CD14-positive monocyte (primary cell): ENCODE measurements at regions not wholly inside any gene's neighbourhood (a gene's known extent, or its start where the extent isn't known, plus 50 kb on each side); places are given as distances from the start of the nearest gene placed in this dataset.

Experiments used
- DNase-seq, 3 donors: peaks; one replicate each; pipeline ENCODE4 v3.0.0-alpha.2; 2011 to 2022
- H2AFZ ChIP-seq: 2 replicates; pipeline ENCODE4 v1.6.0; 2012; ENCODE audit warnings: mild to moderate bottlenecking, low read depth, low read length, inconsistent platforms; ENCODE audit not compliant: insufficient read depth, poor library complexity, severe bottlenecking
- H3K27ac ChIP-seq, 2 donors: 1 replicate in 1 of 2; 2 replicates in 1 of 2; pipeline ENCODE4 v1.5.1; 2012 to 2013; ENCODE audit warnings: low read length in 2 of 2, control low read depth in 1 of 2, inconsistent platforms in 1 of 2, low read depth in 1 of 2, mild to moderate bottlenecking in 1 of 2
- H3K27me3 ChIP-seq, 2 donors: one replicate each; pipeline versions ENCODE4 v1.6.0 to v1.6.1; 2011 to 2013; ENCODE audit warnings: low read length in 2 of 2; ENCODE audit not compliant: control insufficient read depth in 2 of 2, insufficient read depth in 2 of 2
- H3K36me3 ChIP-seq, 2 donors: replicated peaks in 1 of 2; 1 replicate in 1 of 2; 2 replicates in 1 of 2; pipeline versions ENCODE4 v1.5.1 to v1.6.1; 2012 to 2013; ENCODE audit warnings: low read length in 2 of 2, control low read depth in 1 of 2, inconsistent platforms in 1 of 2, mild to moderate bottlenecking in 1 of 2; ENCODE audit not compliant: insufficient read depth in 2 of 2, control insufficient read depth in 1 of 2
- H3K4me1 ChIP-seq, 2 donors: 1 replicate in 1 of 2; 2 replicates in 1 of 2; pipeline versions ENCODE4 v1.5.1 to v1.6.1; 2012 to 2013; ENCODE audit warnings: low read length in 2 of 2, control low read depth in 1 of 2, inconsistent platforms in 1 of 2, mild to moderate bottlenecking in 1 of 2, moderate library complexity in 1 of 2; ENCODE audit not compliant: insufficient read depth in 2 of 2, control insufficient read depth in 1 of 2
- H3K4me2 ChIP-seq: replicated peaks from 2 replicates; pipeline ENCODE3; 2012; ENCODE audit warnings: low read length, moderate library complexity, mild to moderate bottlenecking; ENCODE audit not compliant: poor library complexity, severe bottlenecking; ENCODE audit errors: extremely low read depth
- H3K4me3 ChIP-seq, 3 experiments: fragments of 200-600 bp in 1 of 3; sonication (generic) in 1 of 3; replicated peaks in 1 of 3; 1 replicate in 2 of 3; 2 replicates in 1 of 3; pipeline ENCODE4 v1.5.1; 2011 to 2013; ENCODE audit warnings: low read length in 3 of 3, mild to moderate bottlenecking in 3 of 3, control low read depth in 2 of 3, low read depth in 2 of 3, inconsistent platforms in 1 of 3, moderate library complexity in 1 of 3
- H3K79me2 ChIP-seq: 2 replicates; pipeline ENCODE4 v1.6.0; 2012; ENCODE audit warnings: mild to moderate bottlenecking, control low read depth, inconsistent platforms, low read length, moderate library complexity; ENCODE audit not compliant: insufficient read depth
- H3K9ac ChIP-seq: 2 replicates; pipeline ENCODE4 v1.6.0; 2017; ENCODE audit warnings: low read length, mild to moderate bottlenecking; ENCODE audit not compliant: insufficient read depth, poor library complexity, severe bottlenecking
- H3K9me3 ChIP-seq, 2 donors: replicated peaks in 1 of 2; 1 replicate in 1 of 2; 2 replicates in 1 of 2; pipeline versions ENCODE4 v1.5.1 to v1.6.1; 2012 to 2013; ENCODE audit warnings: low read length in 2 of 2, control low read depth in 1 of 2; ENCODE audit not compliant: control insufficient read depth in 1 of 2, insufficient read depth in 1 of 2
- H4K20me1 ChIP-seq: 2 replicates; pipeline ENCODE4 v1.6.0; 2012; ENCODE audit warnings: mild to moderate bottlenecking, low read length, control low read depth, moderate library complexity; ENCODE audit not compliant: insufficient read depth
- H3K27ac Mint-ChIP-seq, 7 donors: one replicate each; pipeline ENCODE4 v1.8.0; 2020; ENCODE audit warnings: mild to moderate bottlenecking in 7 of 7, mixed read lengths in 7 of 7, moderate library complexity in 6 of 7, inconsistent platforms in 2 of 7
- H3K27me3 Mint-ChIP-seq, 3 donors: one replicate each; pipeline ENCODE4 v1.8.0; 2021 to 2022; ENCODE audit warnings: low read depth in 3 of 3, mild to moderate bottlenecking in 3 of 3, mixed read lengths in 3 of 3, moderate library complexity in 3 of 3, inconsistent platforms in 1 of 3
- H3K36me3 Mint-ChIP-seq, 2 donors: one replicate each; pipeline ENCODE4 v1.8.0; 2020; ENCODE audit warnings: mixed read lengths in 2 of 2, inconsistent platforms in 1 of 2, mild to moderate bottlenecking in 1 of 2
- H3K4me1 Mint-ChIP-seq: one replicate; pipeline ENCODE4 v1.8.0; 2020; ENCODE audit warnings: mild to moderate bottlenecking, mixed read lengths
- H3K4me3 Mint-ChIP-seq, 2 donors: one replicate each; pipeline ENCODE4 v1.8.0; 2020; ENCODE audit warnings: mild to moderate bottlenecking in 2 of 2, mixed read lengths in 2 of 2, moderate library complexity in 1 of 2
- H3K9me3 Mint-ChIP-seq, 7 donors: one replicate each; pipeline ENCODE4 v1.8.0; 2020 to 2022; ENCODE audit warnings: mixed read lengths in 7 of 7, mild to moderate bottlenecking in 6 of 7, moderate library complexity in 6 of 7, inconsistent platforms in 2 of 7
- WGBS: methylation state at CpG from one replicate; pipeline ENCODE4 v1.1.5; 2013; ENCODE audit warnings: missing lambda C conversion rate; ENCODE audit not compliant: insufficient coverage; 5-methylcytosine and 5-hydroxymethylcytosine counted together
- intact Hi-C, 2 donors: fragments of 100-400 bp; cut with micrococcal nuclease; formaldehyde crosslinking; loops; one replicate each; pipeline versions ENCODE4 v1.15.0 to v1.15.1; 2023
- TF ChIP-seq, protein P1 (sequence below): fragments of 200-600 bp; IDR thresholded peaks from one replicate; pipeline ENCODE4 v1.8.0; 2022; ENCODE audit warnings: antibody characterized with exemption, mild to moderate bottlenecking

DNA sequence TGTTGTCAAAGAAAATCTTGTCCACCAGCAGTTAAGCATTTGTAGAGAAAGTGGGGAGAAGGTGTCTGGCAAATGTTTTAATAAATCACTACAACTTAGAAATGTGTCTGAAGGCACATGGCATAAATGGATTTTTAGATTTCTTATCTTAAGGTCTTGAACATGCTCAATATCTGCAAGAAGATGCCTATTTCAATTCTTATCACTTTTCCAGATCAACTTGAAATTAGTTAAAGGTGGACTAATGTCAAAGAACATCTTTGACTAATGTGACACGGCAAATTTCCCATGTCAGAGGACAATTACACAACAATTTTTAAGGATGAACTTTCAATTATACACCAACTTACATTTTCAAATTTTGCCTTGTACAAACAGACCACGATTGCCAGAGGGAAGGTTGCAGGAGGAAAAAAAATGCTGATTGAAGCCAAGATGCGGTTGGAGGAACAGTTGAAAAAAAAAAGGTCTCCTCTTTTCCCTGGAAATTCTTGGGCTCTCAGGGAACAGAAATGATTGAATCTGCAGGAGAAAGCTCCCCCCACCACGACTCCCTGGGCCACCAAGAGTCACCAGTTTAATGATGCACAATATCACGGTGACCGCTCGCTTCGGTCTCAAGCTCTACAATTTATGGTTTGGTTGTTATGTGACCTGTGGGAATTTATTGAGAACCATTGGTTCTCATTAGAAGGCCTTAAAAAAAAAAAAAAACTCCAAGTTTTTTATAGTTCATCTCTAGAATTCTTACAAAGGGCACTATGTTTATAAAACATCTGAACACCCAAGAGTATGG lies 507.6 kb upstream of the ADAMTS9 start:
- TF ChIP-seq, protein P1, sequence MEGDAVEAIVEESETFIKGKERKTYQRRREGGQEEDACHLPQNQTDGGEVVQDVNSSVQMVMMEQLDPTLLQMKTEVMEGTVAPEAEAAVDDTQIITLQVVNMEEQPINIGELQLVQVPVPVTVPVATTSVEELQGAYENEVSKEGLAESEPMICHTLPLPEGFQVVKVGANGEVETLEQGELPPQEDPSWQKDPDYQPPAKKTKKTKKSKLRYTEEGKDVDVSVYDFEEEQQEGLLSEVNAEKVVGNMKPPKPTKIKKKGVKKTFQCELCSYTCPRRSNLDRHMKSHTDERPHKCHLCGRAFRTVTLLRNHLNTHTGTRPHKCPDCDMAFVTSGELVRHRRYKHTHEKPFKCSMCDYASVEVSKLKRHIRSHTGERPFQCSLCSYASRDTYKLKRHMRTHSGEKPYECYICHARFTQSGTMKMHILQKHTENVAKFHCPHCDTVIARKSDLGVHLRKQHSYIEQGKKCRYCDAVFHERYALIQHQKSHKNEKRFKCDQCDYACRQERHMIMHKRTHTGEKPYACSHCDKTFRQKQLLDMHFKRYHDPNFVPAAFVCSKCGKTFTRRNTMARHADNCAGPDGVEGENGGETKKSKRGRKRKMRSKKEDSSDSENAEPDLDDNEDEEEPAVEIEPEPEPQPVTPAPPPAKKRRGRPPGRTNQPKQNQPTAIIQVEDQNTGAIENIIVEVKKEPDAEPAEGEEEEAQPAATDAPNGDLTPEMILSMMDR: no peak
- Histone ChIP-seq H3K4me2 (no peak overlapping the region), H3K4me3 (no peak overlapping the region), H3K79me2 (no peaks in the 10 kb centered on the region), H3K9me3 (peaks cover 2 to 9% of the 10 kb centered on the region in 2 donors), H3K27me3 (no peaks in the 10 kb centered on the region), H3K36me3 (no peaks in the 10 kb centered on the region), H3K4me1 (no peaks in the 10 kb centered on the region), H3K27ac (no peak overlapping the region), H4K20me1 (no peaks in the 10 kb centered on the region), H2AFZ (no peak overlapping the region), H3K9ac (no peak overlapping the region)
- H3K27me3 Mint-ChIP-seq: no peaks in the 10 kb centered on the region
- intact Hi-C loops: no loop called here
- H3K4me3 Mint-ChIP-seq: no peak overlapping the region
- H3K9me3 Mint-ChIP-seq: peaks cover 0 to 15% (median 2%) of the 10 kb centered on the region in 7 donors
- no peaks in the 10 kb centered on the region for H3K4me1 Mint-ChIP-seq
- no peaks in the 10 kb centered on the region for H3K36me3 Mint-ChIP-seq
- H3K27ac Mint-ChIP-seq: no peak overlapping the region
- no CpG with 5 or more reads among the region's 8 CpGs for WGBS
- DNase-seq: no peak

DNA sequence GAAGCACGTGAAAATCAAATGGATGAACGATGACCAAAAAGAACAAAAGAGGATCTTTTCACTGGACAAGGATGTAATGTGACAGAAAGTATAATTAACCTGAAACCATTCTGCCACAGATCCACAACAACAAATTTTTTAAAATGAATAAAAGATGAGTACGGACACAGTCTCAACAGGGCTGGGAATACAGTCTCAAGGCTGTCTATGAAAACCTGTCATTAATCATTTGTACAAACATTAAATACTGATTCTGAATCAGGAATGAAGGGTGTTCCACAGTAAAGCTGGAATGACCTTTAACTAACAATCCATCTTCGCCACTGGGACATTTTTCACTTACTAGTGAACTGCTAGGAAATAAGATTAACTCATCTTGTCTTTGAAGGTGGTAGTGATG lies 506.9 kb upstream of the ADAMTS9 start:
- Histone ChIP-seq H3K27ac (no peak overlapping the region), H2AFZ (no peak overlapping the region), H4K20me1 (no peaks in the 10 kb centered on the region), H3K27me3 (no peaks in the 10 kb centered on the region), H3K79me2 (no peaks in the 10 kb centered on the region), H3K9ac (no peak overlapping the region), H3K9me3 (peaks cover 2 to 8% of the 10 kb centered on the region in 2 donors), H3K36me3 (no peaks in the 10 kb centered on the region), H3K4me3 (no peak overlapping the region), H3K4me2 (no peak overlapping the region), H3K4me1 (no peaks in the 10 kb centered on the region)
- Mint-ChIP-seq H3K27me3 (no peaks in the 10 kb centered on the region), H3K4me1 (no peaks in the 10 kb centered on the region), H3K9me3 (peaks cover 0 to 16% (median 2%) of the 10 kb centered on the region in 7 donors), H3K4me3 (no peak overlapping the region), H3K36me3 (no peaks in the 10 kb centered on the region), H3K27ac (no peak overlapping the region)
- DNase-seq: no peak
- intact Hi-C loops: no loop called here
- TF ChIP-seq, protein P1: no peak
- WGBS: no CpG with 5 or more reads among the region's 4 CpGs
